SK-N-SH treated with all-trans-retinoic acid at 6 μM for 48 hours (cell line): ENCODE measurements at regions not wholly inside any gene's neighbourhood (a gene's known extent, or its start where the extent isn't known, plus 50 kb on each side); places are given as distances from the start of the nearest gene placed in this dataset.

Source experiments
- ARNTL ChIP-seq: fragments of 450-650 bp; formaldehyde crosslinking; IDR thresholded peaks from 2 replicates; pipeline ENCODE4 v1.5.0; 2020; ENCODE audit warnings: low read depth, mild to moderate bottlenecking, moderate library complexity, borderline replicate concordance
- BACH2 ChIP-seq: fragments of 250-450 bp; sonication (Bioruptor Pico); IDR thresholded peaks from 2 replicates; pipeline ENCODE4 v1.9.0; 2021; ENCODE audit warnings: mild to moderate bottlenecking, borderline replicate concordance
- OSR1 ChIP-seq: fragments of 250-450 bp; sonication (Bioruptor Pico); IDR thresholded peaks from 2 replicates; pipeline ENCODE4 v1.8.0; 2022; ENCODE audit warnings: moderate library complexity, mild to moderate bottlenecking, inconsistent platforms
- PATZ1 ChIP-seq: fragments of 250-450 bp; sonication (Bioruptor Pico); IDR thresholded peaks from 2 replicates; pipeline ENCODE4 v1.8.0; 2020; ENCODE audit warnings: mild to moderate bottlenecking, moderate library complexity, borderline replicate concordance
- TCF4 ChIP-seq: fragments of 250-450 bp; sonication (Bioruptor Pico); IDR thresholded peaks from 2 replicates; pipeline ENCODE4 v1.8.0; 2021; ENCODE audit warnings: mild to moderate bottlenecking, moderate library complexity, borderline replicate concordance
- ZNF565 ChIP-seq: fragments of 450-650 bp; formaldehyde crosslinking; conservative IDR thresholded peaks from 2 replicates; pipeline ENCODE4 v1.5.0; 2020; ENCODE audit warnings: low read depth, mild to moderate bottlenecking, moderate library complexity

GRCh38 chr6:66897576-66897975 is 1190.5 kb upstream of the EYS start:
- TF ChIP-seq TCF4 (CRISPR knock-in tag) = no peak
- no peak for TF ChIP-seq ARNTL
- no peak for TF ChIP-seq PATZ1 (CRISPR knock-in tag)
- no peak for TF ChIP-seq OSR1 (CRISPR knock-in tag)
- TF ChIP-seq BACH2 = no peak
- no peak for TF ChIP-seq ZNF565
